HepG2 (cell line): ENCODE measurements at regions not wholly inside any gene's neighbourhood (a gene's known extent, or its start where the extent isn't known, plus 50 kb on each side); places are given as distances from the start of the nearest gene placed in this dataset.
A peak's percentile ranks its signal among the peaks of the same experiment; 100 is the strongest.

ENCODE experiments used
- ARID3A ChIP-seq: IDR thresholded peaks from 2 replicates; pipeline ENCODE4 v1.6.1; 2012; ENCODE audit warnings: low read depth, low read length, improper control_type of control experiment
- CSRNP2 ChIP-seq: sonication (generic); formaldehyde crosslinking; conservative IDR thresholded peaks from 2 replicates; pipeline ENCODE4 v1.8.0; 2022; ENCODE audit warnings: low read depth, missing genetic modification reagents
- FOXA1 ChIP-seq, 2 experiments: fragments of 450-650 bp in 1 of 2; sonication (generic) in 1 of 2; formaldehyde crosslinking in 1 of 2; IDR thresholded peaks; 2 replicates each; pipeline versions ENCODE4 v1.4.0 to v1.6.1; 2016 to 2020; ENCODE audit warnings: missing genetic modification reagents in 1 of 2
- FOXA3 ChIP-seq: IDR thresholded peaks from 2 replicates; pipeline ENCODE4 v1.6.1; 2016; ENCODE audit warnings: missing genetic modification reagents, missing compliant biosample characterization
- FOXP1 ChIP-seq, 2 experiments: fragments of 450-650 bp in 1 of 2; IDR thresholded peaks; 2 replicates each; pipeline ENCODE4 v1.6.1; 2017 to 2018; ENCODE audit warnings: antibody characterized with exemption in 1 of 2
- GABPA ChIP-seq, 2 experiments: IDR thresholded peaks; 2 replicates each; pipeline ENCODE4 v1.6.1; 2011 to 2016; ENCODE audit warnings: low read depth in 2 of 2, low read length in 1 of 2, missing biosample characterization in 1 of 2, missing genetic modification characterization in 1 of 2
- MYPOP ChIP-seq: sonication (generic); formaldehyde crosslinking; IDR thresholded peaks from 2 replicates; pipeline ENCODE4 v1.8.1; 2023; ENCODE audit warnings: mild to moderate bottlenecking, moderate library complexity, missing genetic modification reagents
- NFIC ChIP-seq: IDR thresholded peaks from 2 replicates; pipeline ENCODE4 v1.6.1; 2012; ENCODE audit warnings: mild to moderate bottlenecking, low read length, inconsistent platforms
- NR2F6 ChIP-seq, 2 experiments: IDR thresholded peaks; 2 replicates each; pipeline ENCODE4 v1.6.1; 2016; ENCODE audit warnings: antibody characterized with exemption in 1 of 2, mild to moderate bottlenecking in 1 of 2
- PAXIP1 ChIP-seq: sonication (generic); formaldehyde crosslinking; conservative IDR thresholded peaks from 2 replicates; pipeline ENCODE4 v1.4.0; 2020; ENCODE audit warnings: mild to moderate bottlenecking, missing genetic modification reagents, moderate library complexity
- RAD21 ChIP-seq: fragments of 450-650 bp; formaldehyde crosslinking; IDR thresholded peaks from 2 replicates; pipeline ENCODE4 v1.5.0; 2020; ENCODE audit warnings: mild to moderate bottlenecking
- SRY ChIP-seq: sonication (generic); formaldehyde crosslinking; IDR thresholded peaks from 2 replicates; pipeline ENCODE4 v1.8.0; 2022; ENCODE audit warnings: mild to moderate bottlenecking, missing genetic modification reagents
- TBX3 ChIP-seq: fragments of 450-650 bp; IDR thresholded peaks from 2 replicates; pipeline ENCODE4 v1.6.1; 2017; ENCODE audit warnings: antibody characterized with exemption, mild to moderate bottlenecking, inconsistent platforms, borderline replicate concordance
- TP53 ChIP-seq: sonication (generic); formaldehyde crosslinking; conservative IDR thresholded peaks from 2 replicates; pipeline ENCODE4 v1.4.0; 2020; ENCODE audit warnings: missing genetic modification reagents
- ZBTB25 ChIP-seq: IDR thresholded peaks from 2 replicates; pipeline ENCODE4 v1.6.1; 2018; ENCODE audit warnings: missing genetic modification reagents
- ZMYM4 ChIP-seq: sonication (generic); formaldehyde crosslinking; IDR thresholded peaks from 2 replicates; pipeline ENCODE4 v1.8.1; 2023; ENCODE audit warnings: mild to moderate bottlenecking, missing genetic modification reagents
- ZNF10 ChIP-seq: sonication (generic); formaldehyde crosslinking; IDR thresholded peaks from 2 replicates; pipeline ENCODE4 v1.4.0; 2020; ENCODE audit warnings: mild to moderate bottlenecking, low read depth, missing genetic modification reagents, borderline replicate concordance
- ZNF326 ChIP-seq: sonication (generic); formaldehyde crosslinking; IDR thresholded peaks from 2 replicates; pipeline ENCODE4 v1.4.0; 2020; ENCODE audit warnings: missing genetic modification reagents, borderline replicate concordance
- ZNF414 ChIP-seq: sonication (generic); formaldehyde crosslinking; IDR thresholded peaks from 2 replicates; pipeline ENCODE4 v1.5.0; 2020; ENCODE audit warnings: missing genetic modification reagents

- no peak for TF ChIP-seq ARID3A
- TF ChIP-seq PAXIP1 (CRISPR knock-in tag) = peak; percentile 61; the same call in 1 of the 2 replicates
- 0 out of 2 replicates have a peak, but pooled peaks have one; percentile 25 for TF ChIP-seq ZMYM4 (CRISPR knock-in tag)
- TF ChIP-seq TP53 = no peak
- no peak for TF ChIP-seq ZNF414
- 0 out of 2 replicates have a peak, but pooled peaks have one; percentile 26 for TF ChIP-seq RAD21 (CRISPR knock-in tag)
- TF ChIP-seq ZNF10 (CRISPR knock-in tag) = no peak
- TF ChIP-seq ZBTB25 (CRISPR knock-in tag) = peak; percentile 34; the same call in 1 of the 2 replicates
- no peak for TF ChIP-seq ZNF326 (CRISPR knock-in tag)
- TF ChIP-seq FOXA3 (CRISPR knock-in tag) = peak; percentile 32
- TF ChIP-seq TBX3 = no peak
- no peak for TF ChIP-seq NR2F6 (IDR thresholded peaks at IDR 0.05)
- TF ChIP-seq NR2F6 (CRISPR knock-in tag; IDR thresholded peaks at IDR 0.05) = 0 out of 2 replicates have a peak, but pooled peaks have one; percentile 32
- no peak for TF ChIP-seq MYPOP (CRISPR knock-in tag)
- TF ChIP-seq SRY (CRISPR knock-in tag) = no peak
- TF ChIP-seq GABPA (IDR thresholded peaks at IDR 0.05; ENCODE audit: low read depth, low read length) = no peak
- no peak for TF ChIP-seq GABPA (CRISPR knock-in tag; IDR thresholded peaks at IDR 0.05; ENCODE audit: low read depth)
- no peak for TF ChIP-seq FOXA1 (IDR thresholded peaks at IDR 0.05)
- no peak for TF ChIP-seq FOXA1 (CRISPR knock-in tag; IDR thresholded peaks at IDR 0.05)
- peak; percentile 49; the same call in 1 of the 2 replicates for TF ChIP-seq NFIC
- no peak for TF ChIP-seq CSRNP2
- TF ChIP-seq FOXP1 (IDR thresholded peaks at IDR 0.05) = no peak
- TF ChIP-seq FOXP1 (CRISPR knock-in tag; IDR thresholded peaks at IDR 0.05) = peak; percentile 67; the same call in 1 of the 2 replicates
Observed at GRCh38 chr1:113021430-113022085, 51.4 kb upstream of the LRIG2 start (continued).
